HS-5 (cell line): ENCODE measurements at regions not wholly inside any gene's neighbourhood (a gene's known extent, or its start where the extent isn't known, plus 50 kb on each side); places are given as distances from the start of the nearest gene placed in this dataset.
"Not testable (repeated sequence)": the region's sequence is repeated elsewhere in the genome, so short reads cannot be mapped to it uniquely, and the experiment has no call there.

Experiments used
- DNase-seq: peaks from one replicate; pipeline ENCODE4 v3.0.0-alpha.2; 2012; ENCODE audit warnings: low read depth

GRCh38 chr6:140830666-140831065 lies 1302.1 kb upstream of the GJE1 start:
- DNase-seq: no peak

- no peak for DNase-seq
Measured at GRCh38 chr6:140828856-140829255, 1303.9 kb upstream of the GJE1 start.

GRCh38 chr6:140827593-140827992 lies 1305.1 kb upstream of the GJE1 start:
- no peak for DNase-seq

GRCh38 chr6:140825731-140826130 lies 1307.0 kb upstream of the GJE1 start:
- DNase-seq: no peak

- DNase-seq: no peak
Measured at GRCh38 chr6:140824595-140824994, 1308.1 kb upstream of the GJE1 start.

- DNase-seq: no peak
Measured at GRCh38 chr6:140821196-140821595, 1311.5 kb upstream of the GJE1 start.

GRCh38 chr6:140817176-140817575 lies 1315.5 kb upstream of the GJE1 start:
- DNase-seq: no peak

- DNase-seq: no peak
Measured at GRCh38 chr6:140816681-140817080, 1316.0 kb upstream of the GJE1 start.

GRCh38 chr6:140812636-140813035 lies 1320.1 kb upstream of the GJE1 start:
- no peak for DNase-seq

GRCh38 chr6:140811642-140812041 lies 1321.1 kb upstream of the GJE1 start:
- no peak for DNase-seq

- DNase-seq: no peak
Measured at GRCh38 chr6:140809694-140810101, 1323.0 kb upstream of the GJE1 start.

- DNase-seq: no peak
Measured at GRCh38 chr6:140806431-140806830, 1326.3 kb upstream of the GJE1 start.

- no peak for DNase-seq
Measured at GRCh38 chr6:140794544-140794943, 1338.2 kb upstream of the GJE1 start.

- no peak for DNase-seq
Measured at GRCh38 chr6:140790109-140790508, 1342.6 kb upstream of the GJE1 start.

GRCh38 chr6:140789466-140789865 lies 1343.3 kb upstream of the GJE1 start:
- DNase-seq: no peak

- no peak for DNase-seq
Measured at GRCh38 chr6:140785926-140786325, 1346.8 kb upstream of the GJE1 start.

- no peak for DNase-seq
Measured at GRCh38 chr6:140784573-140784972, 1348.2 kb upstream of the GJE1 start.

GRCh38 chr6:140783504-140783903 lies 1349.2 kb upstream of the GJE1 start:
- not testable (repeated sequence) for DNase-seq

GRCh38 chr6:140782941-140783340 lies 1349.8 kb upstream of the GJE1 start:
- no peak for DNase-seq

- no peak for DNase-seq
Measured at GRCh38 chr6:140779991-140780596, 1352.6 kb upstream of the GJE1 start.

GRCh38 chr6:140779341-140779740 lies 1353.4 kb upstream of the GJE1 start:
- DNase-seq: no peak

- no peak for DNase-seq
Measured at GRCh38 chr6:140777780-140778179, 1354.9 kb upstream of the GJE1 start.

- no peak for DNase-seq
Measured at GRCh38 chr6:140775061-140775460, 1357.7 kb upstream of the GJE1 start.

- peak; percentile 25 for DNase-seq
Measured at GRCh38 chr6:140774080-140774505, 1358.6 kb upstream of the GJE1 start.

- DNase-seq: no peak
Measured at GRCh38 chr6:140773276-140773675, 1359.4 kb upstream of the GJE1 start.
